ENCODE measurements at regions not wholly inside any gene's neighbourhood (a gene's known extent, or its start where the extent isn't known, plus 50 kb on each side); places are given as distances from the start of the nearest gene placed in this dataset.

GRCh38 chr1:217373761-217374701 lies 256.9 kb downstream of the GPATCH2 start:
- Mint-ChIP-seq H3K4me1 (no peaks in the 10 kb centered on the region), H3K36me3 (no peaks in the 10 kb centered on the region), H3K9me3 (peaks cover 17% of the 10 kb centered on the region), H3K27me3 (peaks cover 7% of the 10 kb centered on the region), H3K4me3 (no peak overlapping the region), H3K27ac (no peak overlapping the region)

GRCh38 chr1:217372049-217372970 lies 258.6 kb downstream of the GPATCH2 start:
- Mint-ChIP-seq H3K27ac (no peak overlapping the region), H3K4me3 (no peak overlapping the region), H3K9me3 (peaks cover 9% of the 10 kb centered on the region), H3K4me1 (no peaks in the 10 kb centered on the region), H3K27me3 (peaks cover 2% of the 10 kb centered on the region), H3K36me3 (no peaks in the 10 kb centered on the region)

GRCh38 chr1:217370757-217371156 lies 260.1 kb downstream of the GPATCH2 start:
- H3K27ac Mint-ChIP-seq = no peak overlapping the region
- peaks cover 2% of the 10 kb centered on the region for H3K27me3 Mint-ChIP-seq
- no peaks in the 10 kb centered on the region for H3K36me3 Mint-ChIP-seq
- H3K9me3 Mint-ChIP-seq = peaks cover 4% of the 10 kb centered on the region
- no peak overlapping the region for H3K4me3 Mint-ChIP-seq
- no peaks in the 10 kb centered on the region for H3K4me1 Mint-ChIP-seq

GRCh38 chr1:217369996-217370551 lies 260.8 kb downstream of the GPATCH2 start:
- H3K36me3 Mint-ChIP-seq = no peaks in the 10 kb centered on the region
- H3K27ac Mint-ChIP-seq = no peak overlapping the region
- H3K27me3 Mint-ChIP-seq = peaks cover 2% of the 10 kb centered on the region
- H3K4me1 Mint-ChIP-seq = no peaks in the 10 kb centered on the region
- peaks cover 4% of the 10 kb centered on the region for H3K9me3 Mint-ChIP-seq
- no peak overlapping the region for H3K4me3 Mint-ChIP-seq

- Mint-ChIP-seq H3K9me3 (peaks cover 4% of the 10 kb centered on the region), H3K27ac (no peak overlapping the region), H3K4me1 (no peaks in the 10 kb centered on the region), H3K27me3 (no peaks in the 10 kb centered on the region), H3K4me3 (no peak overlapping the region), H3K36me3 (no peaks in the 10 kb centered on the region)
These were observed 261.5 kb downstream of the GPATCH2 start for GRCh38 chr1:217369271-217369981.

- Mint-ChIP-seq H3K9me3 (no peaks in the 10 kb centered on the region), H3K4me3 (no peak overlapping the region), H3K36me3 (no peaks in the 10 kb centered on the region), H3K27ac (no peak overlapping the region), H3K4me1 (no peaks in the 10 kb centered on the region), H3K27me3 (no peaks in the 10 kb centered on the region)
These were observed 266.7 kb downstream of the GPATCH2 start for GRCh38 chr1:217364220-217364619.

- Mint-ChIP-seq H3K4me3 (no peak overlapping the region), H3K4me1 (no peaks in the 10 kb centered on the region), H3K27me3 (no peaks in the 10 kb centered on the region), H3K27ac (no peak overlapping the region), H3K36me3 (no peaks in the 10 kb centered on the region), H3K9me3 (no peaks in the 10 kb centered on the region)
These were observed 267.6 kb downstream of the GPATCH2 start for GRCh38 chr1:217363319-217363718.

- Mint-ChIP-seq H3K9me3 (no peaks in the 10 kb centered on the region), H3K27ac (no peak overlapping the region)
These were observed 270.4 kb downstream of the GPATCH2 start for GRCh38 chr1:217360510-217360909.

GRCh38 chr1:217354895-217355294 lies 276.0 kb downstream of the GPATCH2 start:
- Mint-ChIP-seq H3K27ac (no peak overlapping the region), H3K4me1 (no peaks in the 10 kb centered on the region), H3K27me3 (peaks cover under 1% of the 10 kb centered on the region), H3K36me3 (no peaks in the 10 kb centered on the region), H3K9me3 (no peaks in the 10 kb centered on the region), H3K4me3 (no peak overlapping the region)

More at GRCh38 chr1:217360510-217360909, 270.4 kb downstream of the GPATCH2 start:
- Mint-ChIP-seq H3K36me3 (no peaks in the 10 kb centered on the region), H3K27me3 (no peaks in the 10 kb centered on the region), H3K4me1 (no peaks in the 10 kb centered on the region), H3K4me3 (no peak overlapping the region)

- Mint-ChIP-seq H3K36me3 (no peaks in the 10 kb centered on the region), H3K27me3 (peaks cover 4% of the 10 kb centered on the region), H3K27ac (no peak overlapping the region), H3K9me3 (peaks cover 5% of the 10 kb centered on the region), H3K4me1 (no peaks in the 10 kb centered on the region), H3K4me3 (no peak overlapping the region)
These were observed 281.8 kb downstream of the GPATCH2 start for GRCh38 chr1:217348960-217349664.

GRCh38 chr1:217344712-217345111 lies 286.2 kb downstream of the GPATCH2 start:
- H3K36me3 Mint-ChIP-seq = no peaks in the 10 kb centered on the region
- no peak overlapping the region for H3K27ac Mint-ChIP-seq

GRCh38 chr1:217343907-217344306 lies 287.0 kb downstream of the GPATCH2 start:
- H3K9me3 Mint-ChIP-seq = peaks cover 5% of the 10 kb centered on the region
- H3K27ac Mint-ChIP-seq = no peak overlapping the region
- no peaks in the 10 kb centered on the region for H3K27me3 Mint-ChIP-seq
- no peak overlapping the region for H3K4me3 Mint-ChIP-seq
- H3K4me1 Mint-ChIP-seq = no peaks in the 10 kb centered on the region
- H3K36me3 Mint-ChIP-seq = no peaks in the 10 kb centered on the region

More at GRCh38 chr1:217344712-217345111, 286.2 kb downstream of the GPATCH2 start:
- Mint-ChIP-seq H3K9me3 (peaks cover 5% of the 10 kb centered on the region), H3K27me3 (peaks cover 1% of the 10 kb centered on the region), H3K4me3 (no peak overlapping the region), H3K4me1 (no peaks in the 10 kb centered on the region)

- no peaks in the 10 kb centered on the region for H3K36me3 Mint-ChIP-seq
- no peaks in the 10 kb centered on the region for H3K9me3 Mint-ChIP-seq
- no peaks in the 10 kb centered on the region for H3K27me3 Mint-ChIP-seq
- no peak overlapping the region for H3K4me3 Mint-ChIP-seq
- H3K4me1 Mint-ChIP-seq = no peaks in the 10 kb centered on the region
- no peak overlapping the region for H3K27ac Mint-ChIP-seq
These were observed 288.8 kb downstream of the GPATCH2 start for GRCh38 chr1:217342105-217342504.

- Mint-ChIP-seq H3K27ac (no peak overlapping the region), H3K4me3 (no peak overlapping the region), H3K36me3 (no peaks in the 10 kb centered on the region), H3K9me3 (no peaks in the 10 kb centered on the region), H3K4me1 (no peaks in the 10 kb centered on the region), H3K27me3 (no peaks in the 10 kb centered on the region)
These were observed 294.2 kb downstream of the GPATCH2 start for GRCh38 chr1:217336724-217337123.
